HG03565 (cell line): ENCODE measurements at regions not wholly inside any gene's neighbourhood (a gene's known extent, or its start where the extent isn't known, plus 50 kb on each side); places are given as distances from the start of the nearest gene placed in this dataset.
A peak's percentile ranks its signal among the peaks of the same experiment; 100 is the strongest.
"Not testable (repeated sequence)": the region's sequence is repeated elsewhere in the genome, so short reads cannot be mapped to it uniquely, and the experiment has no call there.

Experiments
- ATAC-seq: cut with Tn5 transposase; IDR thresholded peaks from one replicate; pipeline ENCODE4 v1.9.1; 2021; ENCODE audit warnings: mild to moderate bottlenecking, moderate library complexity; ENCODE audit not compliant: unreplicated experiment

DNA sequence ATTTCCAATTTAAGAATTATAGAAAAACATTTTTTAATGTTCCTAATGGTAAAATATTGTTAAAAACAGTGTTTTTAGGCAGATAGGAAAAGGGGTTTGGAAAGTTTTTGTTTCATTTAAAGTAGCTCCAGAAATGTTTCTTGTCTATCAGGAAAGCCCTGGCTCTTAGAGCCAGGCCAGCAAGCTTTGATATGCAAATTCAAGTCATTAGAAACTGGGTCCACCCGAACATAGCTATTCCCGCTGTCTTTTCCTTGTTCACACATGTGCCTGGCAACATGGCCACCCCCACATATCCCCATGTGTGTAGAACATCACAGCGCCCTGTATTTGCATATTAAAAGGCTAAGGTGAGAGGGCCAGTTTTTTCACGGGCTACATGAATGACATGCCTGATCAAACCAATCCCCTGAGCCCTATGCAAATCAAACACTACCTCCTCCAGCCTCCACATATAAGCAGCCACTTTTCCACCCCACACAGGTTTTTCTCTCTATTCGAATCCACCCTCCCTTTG lies 925.3 kb upstream of the CDH10 start:
- no peak for ATAC-seq

GRCh38 chr5:25568989-25569625 lies 924.3 kb upstream of the CDH10 start:
- ATAC-seq = no peak

- no peak for ATAC-seq
Observed at GRCh38 chr5:25568294-25568693, 923.5 kb upstream of the CDH10 start.

- no peak for ATAC-seq
Observed at GRCh38 chr5:25567881-25568280, 923.1 kb upstream of the CDH10 start.

GRCh38 chr5:25562656-25563055 lies 917.9 kb upstream of the CDH10 start:
- ATAC-seq = no peak

DNA sequence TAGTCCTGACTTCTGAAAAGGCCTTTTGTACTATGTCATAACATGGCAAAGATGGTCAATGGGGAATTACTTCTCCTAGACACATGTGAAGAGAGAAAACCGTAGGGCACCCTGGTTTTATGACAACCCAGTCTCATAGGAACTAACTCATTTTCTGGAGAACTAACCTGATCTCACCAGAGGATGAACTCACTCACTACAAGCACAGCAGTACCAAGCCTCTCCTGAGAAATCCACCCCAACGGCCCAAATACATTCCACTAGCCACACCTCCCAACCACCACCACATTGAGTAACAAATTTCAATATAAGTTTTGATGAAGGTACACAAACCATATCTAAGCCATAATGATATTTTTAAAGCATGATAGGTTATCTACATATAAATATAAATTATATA lies 909.3 kb upstream of the CDH10 start:
- ATAC-seq = no peak

GRCh38 chr5:25552871-25553481 lies 908.2 kb upstream of the CDH10 start:
- no peak for ATAC-seq

DNA sequence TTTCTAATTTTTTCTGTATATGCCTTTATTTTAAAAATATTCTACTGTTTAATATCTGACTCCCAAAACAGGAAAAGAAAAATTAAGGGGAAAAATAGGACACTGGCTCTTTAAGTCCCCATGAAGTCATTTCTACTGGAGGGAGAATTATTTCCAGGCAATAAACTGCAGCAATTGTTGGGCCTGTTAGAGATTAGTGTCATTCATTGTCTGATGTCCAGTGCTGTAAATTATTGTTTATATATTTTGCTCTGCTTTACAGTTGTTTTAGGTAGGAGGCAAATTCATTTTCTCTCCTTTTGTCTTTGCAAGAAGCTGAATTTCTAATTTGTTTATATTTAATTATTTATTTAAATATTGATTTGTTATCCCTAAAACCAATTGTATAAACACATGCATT lies 906.0 kb upstream of the CDH10 start:
- ATAC-seq = no peak

GRCh38 chr5:25544652-25545249 lies 900.0 kb upstream of the CDH10 start:
- ATAC-seq = peak; percentile 64

GRCh38 chr5:25540628-25541027 lies 895.9 kb upstream of the CDH10 start:
- ATAC-seq = no peak

- no peak for ATAC-seq
Observed at GRCh38 chr5:25539536-25539935, 894.8 kb upstream of the CDH10 start.

DNA sequence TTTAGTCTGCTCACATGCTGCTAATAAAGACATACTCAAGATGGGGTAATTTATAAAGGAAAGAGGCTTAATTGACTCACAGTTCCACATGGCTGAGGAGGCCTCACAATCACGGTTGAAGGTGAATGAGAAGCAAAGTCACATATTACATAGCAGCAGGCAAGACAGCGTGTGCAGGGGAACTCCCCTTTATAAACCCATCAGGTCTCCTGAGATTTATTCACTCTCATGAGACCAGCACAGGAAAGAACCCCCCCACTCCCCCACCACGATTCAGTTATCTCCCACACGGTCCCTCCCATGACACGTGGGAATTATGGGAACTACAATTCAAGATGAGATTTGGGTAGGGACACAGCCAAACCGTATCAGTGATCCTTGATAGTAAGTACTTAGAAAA lies 891.7 kb upstream of the CDH10 start:
- not testable (repeated sequence) for ATAC-seq

GRCh38 chr5:25516141-25516540 lies 871.4 kb upstream of the CDH10 start:
- no peak for ATAC-seq

- no peak for ATAC-seq
Observed at GRCh38 chr5:25515525-25515924, 870.7 kb upstream of the CDH10 start.

DNA sequence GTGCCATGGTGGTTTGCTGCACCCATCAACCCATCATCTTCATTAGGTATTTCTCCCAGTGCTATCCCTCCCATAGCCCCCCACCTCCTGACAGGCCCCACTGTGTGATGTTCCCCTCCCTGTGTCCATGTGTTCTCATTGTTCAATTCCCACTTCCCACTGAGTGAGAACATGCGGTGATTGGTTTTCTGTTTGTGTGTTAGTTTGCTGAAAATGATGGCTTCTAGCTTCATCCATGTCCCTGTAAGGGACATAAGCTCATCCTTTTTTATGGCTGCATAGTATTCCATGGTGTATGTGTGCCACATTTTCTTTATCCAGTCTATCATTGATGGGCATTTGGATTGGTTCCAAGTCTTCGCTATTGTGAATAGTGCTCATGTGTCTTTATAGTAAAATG lies 865.9 kb upstream of the CDH10 start:
- not testable (repeated sequence) for ATAC-seq

DNA sequence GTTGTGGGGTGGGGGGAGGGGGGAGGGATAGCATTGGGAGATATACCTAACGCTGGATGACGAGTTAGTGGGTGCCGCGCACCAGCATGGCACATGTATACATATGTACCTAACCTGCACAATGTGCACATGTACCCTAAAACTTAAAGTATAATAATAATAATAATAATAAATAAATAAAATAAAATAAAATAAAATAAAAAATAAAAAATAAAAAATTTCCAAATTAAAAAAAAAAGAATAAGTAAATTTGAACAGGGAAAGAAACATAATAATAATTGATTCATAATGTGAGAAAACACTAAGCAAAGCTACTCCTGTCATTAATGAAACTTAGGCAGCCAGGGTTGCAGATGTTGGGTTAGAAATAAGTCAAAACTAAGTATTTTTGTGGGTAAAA lies 863.2 kb upstream of the CDH10 start:
- not testable (repeated sequence) for ATAC-seq

DNA sequence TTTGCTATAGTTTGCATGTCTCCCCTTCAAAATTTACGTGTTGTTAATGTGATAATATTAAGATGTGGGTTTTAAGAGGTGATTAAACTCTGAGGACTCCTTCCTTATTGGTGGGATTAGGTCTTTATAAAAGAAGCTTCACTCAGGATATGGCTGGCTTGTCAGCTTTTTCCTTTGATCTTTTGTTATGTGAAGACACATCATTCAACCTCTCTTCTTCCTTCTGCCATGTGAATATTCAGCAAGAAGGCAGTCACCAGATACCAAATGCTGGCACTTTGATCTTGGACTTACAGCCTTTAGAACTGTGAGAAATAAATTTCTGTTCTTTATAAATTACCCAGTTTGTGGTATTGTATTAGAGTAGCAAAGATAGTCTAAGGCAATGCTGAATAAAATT lies 855.9 kb upstream of the CDH10 start:
- no peak for ATAC-seq

DNA sequence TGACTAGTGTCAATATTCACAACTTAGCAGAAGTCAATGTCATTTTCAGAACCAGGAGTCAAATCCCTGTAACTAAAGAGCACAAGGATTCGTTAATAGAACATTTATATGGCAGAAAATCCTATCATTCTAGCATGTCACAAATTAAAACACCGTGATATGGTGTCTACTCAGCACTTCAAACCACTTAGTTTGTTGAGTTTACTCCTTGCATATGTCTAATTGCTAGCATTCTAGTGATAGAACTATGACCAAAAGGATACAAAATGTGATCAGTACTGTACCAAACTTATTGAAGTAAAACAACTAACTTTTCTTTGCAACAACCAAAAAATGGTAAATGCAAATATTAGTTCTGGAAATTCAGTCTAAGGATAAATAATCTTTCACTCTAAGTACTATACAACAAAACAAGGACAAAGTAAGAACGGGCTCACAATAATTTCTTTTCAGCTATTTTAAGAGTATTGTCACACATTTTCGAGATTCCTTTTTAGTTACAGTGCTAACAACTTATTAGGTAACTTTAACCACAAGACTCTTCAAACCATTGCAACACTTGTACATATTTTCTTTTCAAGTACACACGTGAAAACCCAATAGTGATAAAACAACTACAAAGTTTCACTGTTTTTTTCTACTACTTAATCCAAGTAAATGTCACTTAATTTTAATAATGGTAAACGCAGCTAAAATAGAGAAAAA lies 845.2 kb upstream of the CDH10 start:
- no peak for ATAC-seq

DNA sequence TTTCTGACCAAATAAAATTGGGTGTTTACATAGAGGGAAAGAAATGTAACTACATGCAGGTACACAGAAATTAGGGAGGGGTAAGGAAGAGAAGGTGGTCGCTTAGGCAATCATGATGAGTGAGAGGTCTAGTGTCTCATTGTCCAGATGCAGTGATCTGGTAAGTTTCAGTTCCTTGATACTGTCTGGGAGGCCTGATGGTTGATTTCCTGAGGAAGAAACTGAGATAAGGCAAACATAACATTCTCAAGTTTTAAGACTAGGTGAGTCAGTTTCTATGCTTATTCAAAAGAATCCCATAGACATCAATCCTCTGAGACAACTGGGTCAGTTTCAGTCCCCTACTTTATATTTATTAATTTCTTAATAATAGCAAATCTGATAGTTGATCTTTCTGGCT lies 843.3 kb upstream of the CDH10 start:
- no peak for ATAC-seq

DNA sequence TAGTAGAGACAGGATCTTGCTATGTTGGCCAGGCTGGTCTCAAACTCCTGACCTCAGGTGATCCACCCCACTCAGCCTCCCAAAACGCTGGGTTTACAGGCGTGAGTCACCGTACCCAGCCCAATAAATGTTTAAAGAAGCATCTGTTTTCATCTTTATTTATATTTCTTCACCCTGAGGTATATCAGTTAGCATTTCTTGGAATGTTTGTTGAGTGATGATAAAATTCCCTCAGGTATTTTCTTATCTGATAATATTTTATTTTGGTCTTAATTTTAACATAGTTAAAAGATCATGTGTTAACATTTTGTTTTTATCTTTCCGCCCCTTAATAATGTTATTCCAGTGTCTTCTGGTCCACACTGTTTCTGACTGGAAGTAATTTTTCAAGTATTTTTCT lies 839.6 kb upstream of the CDH10 start:
- ATAC-seq = no peak

GRCh38 chr5:25481463-25481862 lies 836.7 kb upstream of the CDH10 start:
- no peak for ATAC-seq

DNA sequence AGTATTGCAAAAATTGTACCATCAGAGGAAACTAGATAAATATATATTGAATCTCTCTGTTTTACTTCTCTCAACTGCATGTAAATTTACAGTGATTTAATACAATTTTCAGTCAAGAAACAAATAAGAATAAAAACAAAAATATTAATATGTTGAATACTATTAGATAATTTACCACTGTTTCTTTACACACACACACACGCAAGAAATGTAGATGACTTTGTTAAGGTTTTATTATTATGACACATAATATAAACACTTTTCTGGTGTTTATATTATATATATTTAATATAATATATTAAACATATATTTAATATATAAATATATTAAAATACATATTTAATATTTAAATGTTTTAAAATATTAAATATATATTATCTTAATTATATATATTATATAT lies 814.3 kb upstream of the CDH10 start:
- ATAC-seq = no peak
